ENCODE measurements at regions not wholly inside any gene's neighbourhood (a gene's known extent, or its start where the extent isn't known, plus 50 kb on each side); places are given as distances from the start of the nearest gene placed in this dataset.
A peak's percentile ranks its signal among the peaks of the same experiment; 100 is the strongest.

DNA sequence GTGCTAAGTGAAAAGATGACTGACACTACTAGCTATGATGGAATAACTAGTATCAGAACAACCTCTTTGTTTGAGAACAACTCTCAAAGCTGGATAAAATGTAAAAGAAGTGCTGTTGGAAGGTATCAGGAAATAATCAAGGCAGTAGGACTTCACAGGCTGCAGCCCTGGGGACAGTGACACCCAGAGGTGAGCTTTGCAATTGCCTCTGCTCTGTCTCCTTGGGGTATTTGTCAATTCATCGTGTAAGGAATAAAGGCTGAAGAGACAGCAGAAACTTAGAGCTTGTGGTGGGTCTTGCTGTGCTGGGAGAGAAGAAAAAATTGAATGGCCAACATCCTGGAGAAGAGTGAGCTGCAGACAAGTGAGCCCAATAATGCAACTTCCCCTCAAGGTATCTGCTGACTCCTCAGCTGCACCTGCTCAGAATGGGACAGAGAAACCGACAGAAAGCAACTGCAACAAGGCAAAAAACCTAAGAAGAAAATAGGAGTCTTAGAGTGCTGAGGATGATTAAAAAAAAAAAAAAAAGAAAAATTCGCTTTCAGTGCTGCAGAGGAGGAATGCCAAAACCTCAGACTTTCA lies 141.1 kb downstream of the RCN1 start:
- TF ChIP-seq, protein P1, sequence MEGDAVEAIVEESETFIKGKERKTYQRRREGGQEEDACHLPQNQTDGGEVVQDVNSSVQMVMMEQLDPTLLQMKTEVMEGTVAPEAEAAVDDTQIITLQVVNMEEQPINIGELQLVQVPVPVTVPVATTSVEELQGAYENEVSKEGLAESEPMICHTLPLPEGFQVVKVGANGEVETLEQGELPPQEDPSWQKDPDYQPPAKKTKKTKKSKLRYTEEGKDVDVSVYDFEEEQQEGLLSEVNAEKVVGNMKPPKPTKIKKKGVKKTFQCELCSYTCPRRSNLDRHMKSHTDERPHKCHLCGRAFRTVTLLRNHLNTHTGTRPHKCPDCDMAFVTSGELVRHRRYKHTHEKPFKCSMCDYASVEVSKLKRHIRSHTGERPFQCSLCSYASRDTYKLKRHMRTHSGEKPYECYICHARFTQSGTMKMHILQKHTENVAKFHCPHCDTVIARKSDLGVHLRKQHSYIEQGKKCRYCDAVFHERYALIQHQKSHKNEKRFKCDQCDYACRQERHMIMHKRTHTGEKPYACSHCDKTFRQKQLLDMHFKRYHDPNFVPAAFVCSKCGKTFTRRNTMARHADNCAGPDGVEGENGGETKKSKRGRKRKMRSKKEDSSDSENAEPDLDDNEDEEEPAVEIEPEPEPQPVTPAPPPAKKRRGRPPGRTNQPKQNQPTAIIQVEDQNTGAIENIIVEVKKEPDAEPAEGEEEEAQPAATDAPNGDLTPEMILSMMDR (optimal IDR thresholded peaks at IDR 0.05 in 1 of 3, IDR thresholded peaks at IDR 0.05 in 1 of 3, conservative IDR thresholded peaks at IDR 0.05 in 1 of 3; ENCODE audit: extremely low read depth in 1 of 3, insufficient read depth in 2 of 3, low read length in 3 of 3) = peak; percentile 73 to 85 (median 82)
- TF ChIP-seq EZH2 (IDR thresholded peaks at IDR 0.05; ENCODE audit: low read length) = no peak
